ENCODE measurements at regions not wholly inside any gene's neighbourhood (a gene's known extent, or its start where the extent isn't known, plus 50 kb on each side); places are given as distances from the start of the nearest gene placed in this dataset.

GRCh38 chr22:44423556-44424358, 74.3 kb downstream of the RTL6 start:
- Histone ChIP-seq H3K27me3 (ENCODE audit: insufficient read depth, low read depth, low read length) (no peaks in the 10 kb centered on the region), H3K9me3 (ENCODE audit: low read length) (no peaks in the 10 kb centered on the region), H3K79me2 (replicated peaks; ENCODE audit: insufficient read depth, low read length) (no peaks in the 10 kb centered on the region), H4K20me1 (ENCODE audit: insufficient read depth) (no peaks in the 10 kb centered on the region), H3K9me2 (ENCODE audit: insufficient read depth, low read length) (no peaks in the 10 kb centered on the region), H2AFZ (ENCODE audit: low read depth, low read length) (no peak overlapping the region), H3K4me3 (ENCODE audit: low read length) (no peak overlapping the region), H3F3A (ENCODE audit: insufficient read depth, low read length, poor library complexity, severe bottlenecking) (no peaks in the 10 kb centered on the region), H3K9ac (ENCODE audit: low read length) (no peak overlapping the region), H3K27ac (ENCODE audit: low read length) (no peak overlapping the region), H3K36me3 (ENCODE audit: insufficient read depth, low read length) (no peaks in the 10 kb centered on the region), H3K4me2 (ENCODE audit: low read length) (no peak overlapping the region)
- TF ChIP-seq, protein P1, sequence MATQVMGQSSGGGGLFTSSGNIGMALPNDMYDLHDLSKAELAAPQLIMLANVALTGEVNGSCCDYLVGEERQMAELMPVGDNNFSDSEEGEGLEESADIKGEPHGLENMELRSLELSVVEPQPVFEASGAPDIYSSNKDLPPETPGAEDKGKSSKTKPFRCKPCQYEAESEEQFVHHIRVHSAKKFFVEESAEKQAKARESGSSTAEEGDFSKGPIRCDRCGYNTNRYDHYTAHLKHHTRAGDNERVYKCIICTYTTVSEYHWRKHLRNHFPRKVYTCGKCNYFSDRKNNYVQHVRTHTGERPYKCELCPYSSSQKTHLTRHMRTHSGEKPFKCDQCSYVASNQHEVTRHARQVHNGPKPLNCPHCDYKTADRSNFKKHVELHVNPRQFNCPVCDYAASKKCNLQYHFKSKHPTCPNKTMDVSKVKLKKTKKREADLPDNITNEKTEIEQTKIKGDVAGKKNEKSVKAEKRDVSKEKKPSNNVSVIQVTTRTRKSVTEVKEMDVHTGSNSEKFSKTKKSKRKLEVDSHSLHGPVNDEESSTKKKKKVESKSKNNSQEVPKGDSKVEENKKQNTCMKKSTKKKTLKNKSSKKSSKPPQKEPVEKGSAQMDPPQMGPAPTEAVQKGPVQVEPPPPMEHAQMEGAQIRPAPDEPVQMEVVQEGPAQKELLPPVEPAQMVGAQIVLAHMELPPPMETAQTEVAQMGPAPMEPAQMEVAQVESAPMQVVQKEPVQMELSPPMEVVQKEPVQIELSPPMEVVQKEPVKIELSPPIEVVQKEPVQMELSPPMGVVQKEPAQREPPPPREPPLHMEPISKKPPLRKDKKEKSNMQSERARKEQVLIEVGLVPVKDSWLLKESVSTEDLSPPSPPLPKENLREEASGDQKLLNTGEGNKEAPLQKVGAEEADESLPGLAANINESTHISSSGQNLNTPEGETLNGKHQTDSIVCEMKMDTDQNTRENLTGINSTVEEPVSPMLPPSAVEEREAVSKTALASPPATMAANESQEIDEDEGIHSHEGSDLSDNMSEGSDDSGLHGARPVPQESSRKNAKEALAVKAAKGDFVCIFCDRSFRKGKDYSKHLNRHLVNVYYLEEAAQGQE (IDR thresholded peaks at IDR 0.05; ENCODE audit: borderline replicate concordance): no peak
- TF ChIP-seq, protein P2, sequence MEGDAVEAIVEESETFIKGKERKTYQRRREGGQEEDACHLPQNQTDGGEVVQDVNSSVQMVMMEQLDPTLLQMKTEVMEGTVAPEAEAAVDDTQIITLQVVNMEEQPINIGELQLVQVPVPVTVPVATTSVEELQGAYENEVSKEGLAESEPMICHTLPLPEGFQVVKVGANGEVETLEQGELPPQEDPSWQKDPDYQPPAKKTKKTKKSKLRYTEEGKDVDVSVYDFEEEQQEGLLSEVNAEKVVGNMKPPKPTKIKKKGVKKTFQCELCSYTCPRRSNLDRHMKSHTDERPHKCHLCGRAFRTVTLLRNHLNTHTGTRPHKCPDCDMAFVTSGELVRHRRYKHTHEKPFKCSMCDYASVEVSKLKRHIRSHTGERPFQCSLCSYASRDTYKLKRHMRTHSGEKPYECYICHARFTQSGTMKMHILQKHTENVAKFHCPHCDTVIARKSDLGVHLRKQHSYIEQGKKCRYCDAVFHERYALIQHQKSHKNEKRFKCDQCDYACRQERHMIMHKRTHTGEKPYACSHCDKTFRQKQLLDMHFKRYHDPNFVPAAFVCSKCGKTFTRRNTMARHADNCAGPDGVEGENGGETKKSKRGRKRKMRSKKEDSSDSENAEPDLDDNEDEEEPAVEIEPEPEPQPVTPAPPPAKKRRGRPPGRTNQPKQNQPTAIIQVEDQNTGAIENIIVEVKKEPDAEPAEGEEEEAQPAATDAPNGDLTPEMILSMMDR (IDR thresholded peaks at IDR 0.05; ENCODE audit: poor library complexity, severe bottlenecking): no peak
- no peak for TF ChIP-seq EP300 (conservative IDR thresholded peaks at IDR 0.05; ENCODE audit: poor library complexity, severe bottlenecking)

DNA sequence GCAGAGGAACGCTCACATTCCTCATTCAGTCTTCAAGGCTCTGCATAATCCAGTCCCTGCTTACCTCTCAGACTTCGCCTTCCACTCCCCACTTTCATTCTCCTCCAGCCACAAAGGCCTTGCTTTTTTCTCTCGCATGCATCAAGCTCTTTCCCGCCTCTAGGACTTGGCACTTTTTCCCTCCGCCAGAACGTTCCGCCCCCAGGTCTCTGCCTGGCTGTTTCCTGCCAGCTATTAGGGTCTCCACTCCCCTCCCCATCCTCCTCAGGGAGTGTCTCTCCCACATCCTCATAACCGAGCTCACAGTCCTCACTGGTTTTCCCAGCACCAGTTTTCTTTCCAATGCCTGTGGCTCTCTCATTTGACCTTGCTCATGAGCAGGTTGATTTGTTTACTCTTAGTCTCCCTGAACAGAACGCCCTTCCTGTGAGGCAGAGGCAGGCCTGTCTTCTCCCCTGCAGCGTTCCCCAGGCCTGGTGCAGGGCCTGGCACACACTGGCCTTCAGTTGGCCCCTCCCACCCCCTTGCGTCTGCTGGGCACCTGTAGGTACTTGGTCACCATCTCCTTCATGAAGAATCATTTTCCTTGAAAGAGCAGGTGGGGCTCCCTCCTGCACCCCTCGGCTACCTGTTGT, 75.2 kb downstream of the RTL6 start:
- Histone ChIP-seq H4K20me1 (ENCODE audit: insufficient read depth) (no peaks in the 10 kb centered on the region), H3K9me2 (ENCODE audit: insufficient read depth, low read length) (no peaks in the 10 kb centered on the region), H3K9me3 (ENCODE audit: low read length) (no peaks in the 10 kb centered on the region), H3K27ac (ENCODE audit: low read length) (no peak overlapping the region), H3K4me3 (ENCODE audit: low read length) (no peak overlapping the region), H3K9ac (ENCODE audit: low read length) (no peak overlapping the region), H3K36me3 (ENCODE audit: insufficient read depth, low read length) (no peaks in the 10 kb centered on the region), H2AFZ (ENCODE audit: low read depth, low read length) (no peak overlapping the region), H3K79me2 (replicated peaks; ENCODE audit: insufficient read depth, low read length) (no peaks in the 10 kb centered on the region), H3F3A (ENCODE audit: insufficient read depth, low read length, poor library complexity, severe bottlenecking) (no peaks in the 10 kb centered on the region), H3K4me2 (ENCODE audit: low read length) (no peak overlapping the region), H3K27me3 (ENCODE audit: insufficient read depth, low read depth, low read length) (no peaks in the 10 kb centered on the region)
- no peak for TF ChIP-seq SMC3 (conservative IDR thresholded peaks at IDR 0.05; ENCODE audit: poor library complexity)
- TF ChIP-seq EP300 (conservative IDR thresholded peaks at IDR 0.05; ENCODE audit: poor library complexity, severe bottlenecking): no peak
- TF ChIP-seq, protein P2 (IDR thresholded peaks at IDR 0.05; ENCODE audit: poor library complexity, severe bottlenecking): no peak
- TF ChIP-seq, protein P1 (IDR thresholded peaks at IDR 0.05; ENCODE audit: borderline replicate concordance): no peak
- TF ChIP-seq POLR2AphosphoS5 (IDR thresholded peaks at IDR 0.05): no peak
- TF ChIP-seq MXI1 (conservative IDR thresholded peaks at IDR 0.05; ENCODE audit: poor library complexity, severe bottlenecking): no peak
- TF ChIP-seq EZH2 (IDR thresholded peaks at IDR 0.05; ENCODE audit: borderline replicate concordance, insufficient read depth, low read length, poor library complexity, severe bottlenecking): no peak
- no peak for TF ChIP-seq TAF1 (IDR thresholded peaks at IDR 0.05; ENCODE audit: low read depth)
- no peak for TF ChIP-seq RAD21 (conservative IDR thresholded peaks at IDR 0.05)
